WI38 (cell line): ENCODE measurements at regions not wholly inside any gene's neighbourhood (a gene's known extent, or its start where the extent isn't known, plus 50 kb on each side); places are given as distances from the start of the nearest gene placed in this dataset.
"Not testable (repeated sequence)": the region's sequence is repeated elsewhere in the genome, so short reads cannot be mapped to it uniquely, and the experiment has no call there.

Experiments used
- H3K4me3 ChIP-seq: 2 replicates; pipeline ENCODE4 v1.5.1; 2011; ENCODE audit warnings: low read depth, mild to moderate bottlenecking, control low read depth, low read length

GRCh38 chr1:234809854-234810245 is 199.9 kb upstream of the IRF2BP2 start:
- not testable (repeated sequence) for H3K4me3 ChIP-seq

DNA sequence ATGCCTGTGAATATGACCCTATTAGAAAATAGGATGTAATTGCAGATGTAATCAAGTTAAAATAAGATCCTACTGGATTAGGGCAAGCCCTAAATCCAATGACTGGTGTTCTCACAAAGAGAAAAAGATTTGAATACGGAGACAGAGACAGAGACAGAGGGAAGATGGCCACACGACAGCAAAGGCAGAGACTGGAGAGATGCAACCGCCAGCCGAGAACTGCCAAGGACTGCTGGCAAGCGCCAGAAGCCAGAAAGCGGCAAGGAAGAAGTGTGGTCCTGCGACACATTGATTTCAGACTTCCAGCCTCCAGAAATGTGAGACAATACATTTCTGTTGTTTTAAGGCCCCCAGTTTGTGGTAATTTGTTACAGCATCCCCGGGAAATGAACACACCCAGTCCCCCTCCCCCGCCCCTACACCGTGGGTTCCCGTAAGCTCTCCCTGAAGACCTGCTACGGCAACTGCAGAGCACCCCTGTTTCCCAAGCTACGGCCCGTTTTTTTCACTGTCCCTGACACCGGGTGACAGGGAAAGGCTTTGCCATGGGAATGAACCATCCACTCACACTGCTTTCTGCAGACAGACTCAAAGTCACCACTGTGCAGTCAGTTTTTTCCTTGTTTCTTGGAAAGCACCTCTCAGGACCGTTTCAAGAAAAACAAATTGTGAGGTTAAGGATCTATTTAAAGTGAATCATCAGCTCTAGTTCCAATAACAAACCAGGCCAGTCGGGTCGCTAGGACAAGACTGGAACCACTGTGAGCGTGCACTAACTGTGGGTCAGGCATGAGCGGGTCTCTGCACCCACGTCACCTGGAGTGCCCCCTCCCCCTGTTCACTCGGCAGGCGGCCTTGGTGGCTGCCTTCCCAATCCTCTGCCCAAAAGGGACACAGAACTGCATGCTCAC is 199.2 kb upstream of the IRF2BP2 start:
- H3K4me3 ChIP-seq, result not testable (repeated sequence)

- H3K4me3 ChIP-seq, result not testable (repeated sequence)
Observed at GRCh38 chr1:234808459-234808858, 198.5 kb upstream of the IRF2BP2 start.

DNA sequence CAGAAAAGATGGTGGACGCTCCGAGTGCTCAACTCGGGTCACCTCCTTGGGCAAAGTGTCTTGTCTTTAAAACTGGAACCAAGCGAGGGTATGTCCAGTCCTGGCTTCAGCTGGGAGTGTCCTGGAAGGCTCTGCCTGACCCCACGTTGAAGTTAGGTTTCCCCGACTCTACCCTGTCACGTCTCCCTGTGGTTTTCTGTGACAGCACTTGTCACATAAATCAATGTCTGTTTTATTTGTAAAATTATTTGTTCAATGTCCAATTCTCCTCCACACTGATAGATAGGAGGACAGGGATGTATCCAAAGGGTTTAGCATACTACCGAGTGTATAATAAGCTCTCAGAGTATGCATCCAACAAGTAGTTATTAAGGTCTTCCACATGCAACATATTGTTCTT is 197.7 kb upstream of the IRF2BP2 start:
- H3K4me3 ChIP-seq, result not testable (repeated sequence)

DNA sequence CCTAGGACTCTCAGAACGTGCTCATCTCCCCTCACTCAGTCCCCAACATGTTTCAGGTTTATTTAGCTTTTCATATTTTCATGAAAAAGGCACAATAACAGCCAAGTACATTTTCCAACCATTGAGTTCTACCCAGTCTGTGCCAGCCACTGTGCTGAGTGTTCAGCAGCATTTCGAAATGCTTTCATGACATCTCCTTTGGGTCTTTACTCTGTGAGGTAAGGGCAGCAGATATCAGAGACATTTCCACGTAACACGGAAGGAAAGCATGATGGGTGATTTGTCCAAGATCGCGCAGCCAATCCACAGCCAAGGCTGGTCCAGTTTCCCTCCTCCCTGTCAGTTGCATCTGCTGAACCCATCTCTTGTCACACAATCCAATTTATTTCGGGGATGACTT is 192.6 kb upstream of the IRF2BP2 start:
- H3K4me3 ChIP-seq, result not testable (repeated sequence)

DNA sequence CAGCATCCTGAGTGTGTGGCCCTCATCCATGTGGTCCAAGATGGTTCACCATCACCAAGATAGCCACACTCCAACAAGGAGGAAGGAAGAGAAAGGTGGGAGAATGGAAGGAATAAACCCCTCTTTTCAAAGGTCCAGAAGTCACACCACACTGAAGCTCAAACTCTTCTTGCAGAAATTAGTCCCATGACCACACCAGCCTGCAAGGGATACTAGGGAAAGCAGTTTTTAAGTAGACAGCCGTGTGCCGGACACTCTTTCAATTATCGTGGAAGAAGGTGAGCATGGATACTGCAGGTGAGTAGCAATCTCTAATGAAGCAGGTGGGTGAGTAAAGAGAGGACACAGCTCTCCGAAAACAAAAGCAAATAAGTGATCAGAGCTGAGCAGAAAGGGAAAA is 191.7 kb upstream of the IRF2BP2 start:
- not testable (repeated sequence) for H3K4me3 ChIP-seq

- H3K4me3 ChIP-seq, result not testable (repeated sequence)
Observed at GRCh38 chr1:234801147-234801546, 191.2 kb upstream of the IRF2BP2 start.

GRCh38 chr1:234800563-234800962 is 190.6 kb upstream of the IRF2BP2 start:
- not testable (repeated sequence) for H3K4me3 ChIP-seq

GRCh38 chr1:234799021-234799689 is 189.2 kb upstream of the IRF2BP2 start:
- not testable (repeated sequence) for H3K4me3 ChIP-seq

DNA sequence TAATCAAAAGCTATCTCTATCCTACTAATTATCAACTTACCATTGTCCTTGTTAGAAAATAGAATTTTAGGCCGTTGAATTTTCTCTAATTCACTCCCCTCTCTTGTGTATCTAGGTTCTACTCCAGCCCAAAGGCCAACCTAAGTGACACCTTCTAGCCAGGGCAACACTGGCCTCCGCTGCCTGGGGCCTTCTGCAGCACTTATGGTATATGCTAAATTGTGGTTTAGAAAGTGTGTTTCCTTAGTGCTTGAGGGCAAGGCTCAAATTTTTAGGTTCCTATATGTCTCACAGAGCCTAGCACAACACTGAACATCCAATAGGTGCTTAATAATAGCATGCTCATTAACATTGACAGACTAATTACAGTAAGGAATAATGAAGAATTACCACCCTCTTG is 187.2 kb upstream of the IRF2BP2 start:
- H3K4me3 ChIP-seq, result not testable (repeated sequence)

- H3K4me3 ChIP-seq, result not testable (repeated sequence)
Observed at GRCh38 chr1:234796438-234796792, 186.4 kb upstream of the IRF2BP2 start.

DNA sequence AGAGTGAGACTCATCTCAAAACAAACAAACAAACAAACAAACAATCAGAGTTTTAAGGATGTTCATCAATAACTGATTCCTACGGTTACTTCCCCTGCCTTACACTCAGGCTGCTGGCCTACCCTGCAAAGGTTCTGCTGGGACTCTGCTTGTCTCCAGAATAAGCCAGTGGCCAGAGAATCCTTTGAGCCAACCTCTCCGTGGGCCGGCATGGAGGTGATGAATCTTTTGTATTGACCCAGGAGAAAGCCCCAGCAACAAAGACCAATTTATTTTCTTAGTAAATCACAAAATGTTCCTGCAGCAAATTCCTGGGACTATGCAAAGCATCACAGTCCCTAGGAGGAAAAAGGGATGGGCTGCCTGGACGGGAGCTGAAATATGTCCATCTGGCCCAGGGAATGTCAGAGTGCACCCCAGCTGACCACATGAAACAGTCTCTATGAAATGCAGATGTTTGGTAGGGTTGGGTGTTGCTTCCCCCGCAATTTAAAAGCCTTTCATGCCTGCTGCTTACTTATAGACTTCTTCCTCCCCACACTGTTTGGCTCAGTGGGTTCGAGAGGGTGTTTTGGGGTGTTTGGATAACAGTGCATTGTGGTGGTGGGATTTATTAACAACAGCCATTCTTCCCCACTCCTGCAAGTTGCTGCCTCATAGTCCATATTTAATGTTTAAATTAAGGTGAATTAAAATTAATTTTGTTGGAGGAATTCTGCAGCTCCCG is 185.9 kb upstream of the IRF2BP2 start:
- H3K4me3 ChIP-seq, result not testable (repeated sequence)

- H3K4me3 ChIP-seq, result not testable (repeated sequence)
Observed at GRCh38 chr1:234795007-234795406, 185.0 kb upstream of the IRF2BP2 start.

- H3K4me3 ChIP-seq, result not testable (repeated sequence)
Observed at GRCh38 chr1:234794452-234794851, 184.5 kb upstream of the IRF2BP2 start.

DNA sequence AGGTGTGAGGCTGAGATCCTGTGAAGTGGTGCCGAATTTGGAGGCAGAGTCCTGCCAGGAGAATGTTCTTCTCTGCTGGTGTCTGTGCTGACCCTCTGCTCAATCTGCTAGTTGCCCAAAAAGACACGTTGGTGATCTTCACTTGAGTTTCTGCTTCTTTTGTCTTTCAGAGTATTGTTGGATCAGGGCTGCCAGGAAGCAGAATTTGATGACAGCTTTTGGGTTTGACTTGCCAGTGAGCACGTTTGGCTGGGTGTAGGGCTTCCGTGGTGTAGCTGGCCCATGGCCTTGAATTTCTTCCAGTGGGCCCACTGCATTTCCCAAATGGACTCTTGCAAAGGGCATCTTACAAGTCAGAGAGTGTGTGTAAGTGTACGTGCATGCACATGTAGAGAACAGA is 183.9 kb upstream of the IRF2BP2 start:
- not testable (repeated sequence) for H3K4me3 ChIP-seq

GRCh38 chr1:234792221-234792864 is 182.4 kb upstream of the IRF2BP2 start:
- H3K4me3 ChIP-seq, result not testable (repeated sequence)

GRCh38 chr1:234791615-234792014 is 181.6 kb upstream of the IRF2BP2 start:
- H3K4me3 ChIP-seq, result not testable (repeated sequence)

- not testable (repeated sequence) for H3K4me3 ChIP-seq
Observed at GRCh38 chr1:234790333-234790732, 180.4 kb upstream of the IRF2BP2 start.

- H3K4me3 ChIP-seq, result not testable (repeated sequence)
Observed at GRCh38 chr1:234787011-234787584, 177.1 kb upstream of the IRF2BP2 start.

GRCh38 chr1:234785922-234786321 is 175.9 kb upstream of the IRF2BP2 start:
- H3K4me3 ChIP-seq, result not testable (repeated sequence)

DNA sequence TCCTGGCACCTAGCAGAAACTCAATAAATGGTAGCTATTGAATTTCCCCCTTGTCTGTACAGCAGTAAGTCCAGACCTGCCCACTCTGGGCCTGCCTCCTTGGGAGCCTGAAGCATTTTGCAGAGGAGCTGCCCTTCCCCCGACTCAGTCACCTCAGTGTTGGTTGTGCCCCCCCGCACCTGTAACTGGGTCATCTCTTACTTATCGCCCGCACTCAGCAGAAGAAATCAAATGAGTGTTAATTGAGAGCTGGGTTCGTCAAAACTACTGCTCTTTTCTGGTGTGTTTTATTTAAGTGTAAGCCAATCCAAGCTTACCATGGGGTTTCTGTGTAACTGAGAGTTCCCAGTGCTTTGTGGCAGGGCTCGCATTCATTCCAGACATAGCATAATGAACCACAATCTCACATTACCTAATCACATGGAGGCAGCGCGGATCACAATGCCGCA is 175.5 kb upstream of the IRF2BP2 start:
- not testable (repeated sequence) for H3K4me3 ChIP-seq
